H1 (cell line): ENCODE measurements at regions not wholly inside any gene's neighbourhood (a gene's known extent, or its start where the extent isn't known, plus 50 kb on each side); places are given as distances from the start of the nearest gene placed in this dataset.

ENCODE experiments used
- ATF3 ChIP-seq: IDR thresholded peaks from 2 replicates; pipeline ENCODE4 v1.6.1; 2011; ENCODE audit warnings: low read depth, mild to moderate bottlenecking, low read length; ENCODE audit not compliant: insufficient read depth
- CTCF ChIP-seq, 3 experiments: IDR thresholded peaks; 1 replicate in 2 of 3; 2 replicates in 1 of 3; pipeline versions ENCODE4 v1.5.1 to v1.6.1; 2011; ENCODE audit warnings: low read length in 3 of 3, mild to moderate bottlenecking in 3 of 3, inconsistent platforms in 2 of 3, low read depth in 1 of 3, moderate library complexity in 1 of 3; ENCODE audit not compliant: insufficient read depth in 1 of 3; ENCODE audit errors: control extremely low read depth in 1 of 3
- EZH2 ChIP-seq: fragments of 200-600 bp; sonication (generic); IDR thresholded peaks from 2 replicates; pipeline ENCODE4 v1.7.1; 2012; ENCODE audit warnings: low read depth, mild to moderate bottlenecking, moderate library complexity, low read length, inconsistent platforms; ENCODE audit not compliant: severe bottlenecking
- FOSL1 ChIP-seq: IDR thresholded peaks from 2 replicates; pipeline ENCODE4 v1.6.1; 2011; ENCODE audit warnings: mild to moderate bottlenecking, low read depth, low read length, moderate library complexity; ENCODE audit not compliant: insufficient read depth
- JUND ChIP-seq: IDR thresholded peaks from 2 replicates; pipeline ENCODE4 v1.6.1; 2011; ENCODE audit warnings: mild to moderate bottlenecking, improper control_type of control experiment, low read length
- KDM4A ChIP-seq: IDR thresholded peaks from one replicate; pipeline ENCODE4 v1.7.1; 2012; ENCODE audit warnings: low read depth, mild to moderate bottlenecking, moderate library complexity, low read length, inconsistent platforms; ENCODE audit not compliant: severe bottlenecking
- NRF1 ChIP-seq: IDR thresholded peaks from 2 replicates; pipeline ENCODE4 v1.6.1; 2011; ENCODE audit warnings: mild to moderate bottlenecking, low read depth, low read length, improper control_type of control experiment
- POLR2AphosphoS5 ChIP-seq: IDR thresholded peaks from 2 replicates; pipeline ENCODE4 v1.6.1; 2011; ENCODE audit warnings: low read depth, low read length
- RAD21 ChIP-seq, 2 experiments: IDR thresholded peaks in 1 of 2; conservative IDR thresholded peaks in 1 of 2; 2 replicates each; pipeline ENCODE4 v1.6.1; 2011; ENCODE audit warnings: low read depth in 2 of 2, low read length in 2 of 2, improper control_type of control experiment in 1 of 2, inconsistent platforms in 1 of 2, mild to moderate bottlenecking in 1 of 2, moderate library complexity in 1 of 2
- SIN3A ChIP-seq, 2 experiments: IDR thresholded peaks in 1 of 2; conservative IDR thresholded peaks in 1 of 2; 2 replicates each; pipeline ENCODE4 v1.6.1; 2011 to 2012; ENCODE audit warnings: low read length in 2 of 2, improper control_type of control experiment in 1 of 2, low read depth in 1 of 2, mild to moderate bottlenecking in 1 of 2
- SRF ChIP-seq: IDR thresholded peaks from 2 replicates; pipeline ENCODE4 v1.6.1; 2011; ENCODE audit warnings: mild to moderate bottlenecking, low read depth, low read length, moderate library complexity
- TAF1 ChIP-seq: IDR thresholded peaks from 2 replicates; pipeline ENCODE4 v1.6.1; 2011; ENCODE audit warnings: mild to moderate bottlenecking, low read depth, low read length
- ZNF274 ChIP-seq: IDR thresholded peaks from 2 replicates; pipeline ENCODE4 v1.7.0; 2012; ENCODE audit warnings: low read length, borderline replicate concordance; ENCODE audit errors: extremely low read depth

- TF ChIP-seq ZNF274 (no peak), ATF3 (no peak), CTCF (IDR thresholded peaks at IDR 0.05; ENCODE audit: control extremely low read depth in 1 of 3, insufficient read depth in 1 of 3, low read depth in 1 of 3, low read length in 3 of 3) (no peak), JUND (no peak), SIN3A (conservative IDR thresholded peaks at IDR 0.05 in 1 of 2, IDR thresholded peaks at IDR 0.05 in 1 of 2; ENCODE audit: low read depth in 1 of 2, low read length in 2 of 2) (no peak), RAD21 (IDR thresholded peaks at IDR 0.05 in 1 of 2, conservative IDR thresholded peaks at IDR 0.05 in 1 of 2; ENCODE audit: low read depth in 2 of 2, low read length in 2 of 2) (no peak), EZH2 (no peak), SRF (no peak), FOSL1 (no peak), TAF1 (no peak), POLR2AphosphoS5 (no peak), NRF1 (no peak), KDM4A (no peak)
These were observed 1515.7 kb downstream of the SI start for GRCh38 chr3:163562625-163563024.
